NCI-H748 (cell line): ENCODE measurements at regions not wholly inside any gene's neighbourhood (a gene's known extent, or its start where the extent isn't known, plus 50 kb on each side); places are given as distances from the start of the nearest gene placed in this dataset.

Experiments
- DNase-seq: peaks from one replicate; lab custom pipeline; 2025; ENCODE audit not compliant: unreplicated experiment; lab: John Stamatoyannopoulos, UW

DNA sequence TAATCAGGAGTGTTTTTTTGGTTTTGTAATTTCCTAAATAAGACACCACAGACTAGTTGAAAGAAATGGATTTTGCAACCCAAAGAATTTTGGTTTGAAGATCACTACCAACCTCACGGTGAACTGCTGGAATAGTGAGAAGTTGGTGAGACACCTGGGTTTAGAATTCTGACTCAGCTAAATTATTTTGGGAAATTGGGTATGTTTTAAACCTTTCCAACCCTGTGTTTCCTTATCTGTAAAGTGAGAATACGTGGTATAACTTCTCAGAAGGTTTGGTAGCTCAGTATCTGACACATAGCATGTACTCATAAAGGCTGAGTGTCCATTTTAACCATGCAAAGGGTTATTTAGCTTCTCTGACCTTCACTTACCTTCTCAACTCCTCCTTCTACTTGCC is 261.9 kb downstream of the FOXA2 start:
- no peak for DNase-seq

DNA sequence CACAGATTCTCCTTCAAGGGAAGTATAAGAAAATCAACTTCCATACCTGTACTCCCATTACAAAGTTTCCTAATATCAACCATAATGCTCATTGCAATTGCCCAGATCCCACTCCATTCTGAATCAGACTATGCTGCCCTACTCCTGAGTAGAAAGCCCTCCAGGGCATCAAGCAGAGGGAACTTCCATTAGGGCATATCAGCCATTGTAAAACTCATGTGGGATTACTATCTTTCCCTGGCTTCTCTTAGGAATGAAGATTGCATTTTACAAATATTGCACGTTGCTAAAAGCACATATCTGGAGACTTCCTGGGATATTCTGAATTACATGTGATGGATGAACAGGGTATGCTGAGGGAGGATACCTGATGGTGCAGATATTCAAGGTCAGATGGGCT is 263.2 kb downstream of the FOXA2 start:
- DNase-seq = no peak

DNA sequence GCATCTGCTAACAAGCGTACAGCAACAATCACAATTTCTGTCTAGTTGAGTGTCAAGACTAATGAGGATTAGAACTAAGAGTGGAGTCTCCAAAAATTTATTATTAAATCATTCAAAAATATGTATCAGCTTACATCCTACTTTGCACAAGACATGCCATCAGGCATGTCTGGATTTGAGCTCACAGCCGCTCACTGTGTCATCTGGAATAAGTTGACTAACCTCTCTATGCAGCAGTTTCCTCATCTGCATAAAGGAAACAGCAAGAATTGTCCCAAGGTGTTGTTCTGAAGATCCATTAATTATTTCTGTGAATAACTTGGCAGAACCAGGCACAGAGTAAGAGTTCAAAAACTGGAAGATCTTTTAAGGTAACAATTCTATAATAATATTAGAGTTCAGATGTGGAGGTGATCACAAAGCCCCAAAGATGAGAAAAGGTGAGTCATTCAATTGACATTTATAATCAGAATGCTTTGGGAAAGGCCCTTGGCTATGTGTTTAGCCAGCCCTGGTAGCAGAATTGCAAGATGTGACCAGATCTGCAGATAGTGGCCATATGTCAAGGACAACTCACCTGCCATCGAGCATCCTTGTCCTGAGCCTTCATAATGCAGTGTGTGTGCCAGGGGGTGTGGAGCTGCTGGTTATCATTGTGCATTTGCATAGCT is 264.0 kb downstream of the FOXA2 start:
- no peak for DNase-seq

DNA sequence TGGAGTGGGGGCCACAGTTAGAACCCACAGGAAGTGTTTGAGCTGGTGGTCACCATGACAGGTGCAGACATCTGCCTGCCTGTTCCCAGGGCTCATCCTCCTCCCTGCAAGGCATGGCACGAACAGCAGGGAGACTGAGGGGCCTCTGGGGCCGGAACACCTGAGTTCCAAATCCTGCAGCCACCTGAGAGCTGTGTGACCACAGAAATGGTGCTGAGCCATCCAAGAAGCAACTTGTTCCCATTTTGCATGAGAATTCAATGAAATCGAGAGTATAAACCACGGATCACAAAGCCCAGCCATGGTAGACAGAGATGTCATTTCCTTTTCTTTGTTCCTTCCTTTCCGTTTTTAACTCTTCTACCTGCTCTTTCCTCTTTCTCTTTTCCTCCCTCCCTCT is 268.6 kb downstream of the FOXA2 start:
- no peak for DNase-seq

DNA sequence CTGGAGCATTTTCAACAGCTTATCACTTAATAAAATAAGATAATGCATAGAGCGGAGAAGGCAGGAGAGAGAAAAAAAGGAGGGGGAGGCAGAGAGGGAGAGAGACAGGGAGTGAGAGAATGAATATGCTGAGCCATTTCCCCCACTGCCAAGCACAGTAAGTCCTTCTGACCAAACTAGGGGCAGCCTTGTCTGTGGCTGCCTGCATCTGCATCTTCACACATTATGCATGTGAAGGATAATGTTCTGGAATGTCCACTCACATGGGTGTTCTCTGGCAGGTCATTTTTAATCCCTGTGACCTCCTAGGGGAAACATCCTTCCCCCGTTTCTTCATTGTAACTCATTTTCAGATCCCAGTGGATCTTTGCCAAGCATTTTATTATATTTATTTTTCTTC is 269.3 kb downstream of the FOXA2 start:
- DNase-seq = no peak

DNA sequence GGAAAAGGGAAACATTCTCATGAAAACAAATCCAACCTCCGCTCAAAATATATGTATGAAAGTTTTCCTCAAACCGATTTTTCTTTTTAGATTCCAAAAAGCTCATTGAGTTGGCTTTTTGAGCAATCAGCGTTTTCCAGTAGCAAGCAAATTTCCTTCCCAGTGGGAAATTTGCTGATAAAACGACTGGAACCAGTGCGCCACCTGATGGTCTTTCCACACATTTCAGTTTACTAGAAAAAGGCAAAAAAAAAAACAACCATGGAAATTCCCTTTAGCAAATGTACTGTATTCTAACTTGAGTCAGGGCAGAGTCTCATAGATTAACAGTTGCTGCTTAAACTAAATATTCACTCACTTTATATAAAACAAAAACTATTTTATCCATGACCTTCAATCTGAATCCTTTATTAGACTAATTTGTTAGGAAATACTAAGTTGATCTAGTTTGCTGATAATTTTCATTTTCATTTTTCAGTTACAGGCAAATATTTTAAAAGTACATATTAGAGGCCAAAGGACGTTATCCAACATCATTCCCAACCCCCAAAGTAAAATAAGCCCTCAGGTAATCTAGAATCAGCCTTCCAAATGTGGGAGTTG is 271.5 kb downstream of the FOXA2 start:
- peak; percentile 60 for DNase-seq

DNA sequence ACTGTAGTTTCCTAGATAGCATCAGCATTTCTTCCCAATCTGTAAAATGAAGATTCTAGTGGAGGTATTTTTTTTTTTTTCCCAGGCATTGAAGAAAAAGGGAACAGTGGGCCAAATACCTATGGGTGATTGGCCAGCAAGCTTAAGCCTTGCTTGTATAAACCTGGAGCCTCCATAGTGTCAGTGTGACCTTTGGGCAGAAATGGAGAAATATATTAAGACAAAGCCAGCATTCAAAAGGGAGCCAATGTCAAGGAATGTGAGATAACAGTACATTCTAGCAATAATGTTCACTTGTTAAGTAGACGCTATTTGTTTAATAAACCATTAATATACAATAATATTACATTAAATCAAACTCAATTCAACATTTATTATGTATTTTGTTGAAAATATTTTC is 275.4 kb downstream of the FOXA2 start:
- no peak for DNase-seq

DNA sequence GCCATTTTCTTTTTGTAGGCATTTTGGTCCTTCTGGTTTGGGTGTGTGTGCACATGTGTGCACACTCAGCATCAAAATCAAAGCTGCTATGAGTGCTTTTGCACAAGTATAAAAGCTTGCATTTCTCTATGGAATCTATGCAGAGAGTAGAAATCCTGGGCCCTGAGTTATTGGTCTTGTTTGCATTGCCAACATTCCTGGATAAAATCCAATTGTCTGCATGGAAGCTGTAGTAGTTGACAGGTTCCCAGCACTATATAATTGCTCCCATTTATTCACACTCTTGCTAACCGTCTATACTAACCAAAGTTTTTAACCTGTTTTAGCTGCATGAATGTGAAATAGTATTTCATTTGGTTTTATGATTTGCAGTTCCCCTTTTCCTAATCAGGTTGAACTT is 277.0 kb downstream of the FOXA2 start:
- DNase-seq = no peak

DNA sequence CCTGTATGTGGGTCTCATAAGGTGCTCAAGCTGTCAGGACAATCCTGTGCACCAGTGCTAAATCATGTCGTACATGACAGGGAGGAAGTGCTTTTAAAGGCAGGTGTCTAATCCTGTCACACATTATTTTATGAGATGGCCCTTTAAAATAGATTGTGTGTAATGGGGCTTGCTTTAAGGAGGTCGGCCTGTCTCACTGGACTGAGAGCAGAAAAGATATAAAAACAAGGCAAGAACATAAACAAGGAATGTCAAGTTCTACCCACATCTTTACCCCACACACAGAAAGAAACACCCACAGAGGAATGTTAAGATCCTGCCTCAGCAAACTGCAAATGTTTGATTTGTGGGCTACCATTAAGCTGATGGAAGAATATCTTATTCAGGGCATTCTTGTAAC is 279.0 kb downstream of the FOXA2 start:
- no peak for DNase-seq

DNA sequence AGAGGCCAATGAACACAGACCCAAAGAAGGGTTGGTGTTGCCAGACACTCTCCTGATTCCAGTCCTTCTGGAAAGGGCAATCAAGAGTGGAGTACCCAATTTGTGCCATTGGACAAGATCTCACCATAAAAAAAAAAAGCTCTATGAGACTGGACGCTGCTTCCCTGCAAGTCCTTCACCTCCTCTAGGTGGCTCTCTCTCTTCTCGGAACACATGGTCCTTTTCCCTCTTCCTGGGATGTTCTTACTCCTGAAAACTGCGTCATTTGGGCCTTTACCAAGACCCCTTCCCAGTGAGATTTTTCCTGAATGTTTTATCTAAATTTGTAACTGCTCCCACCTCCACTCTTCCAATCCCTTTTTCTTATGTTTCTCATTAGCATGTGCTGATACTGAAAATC is 280.8 kb downstream of the FOXA2 start:
- peak; percentile 35 for DNase-seq

DNA sequence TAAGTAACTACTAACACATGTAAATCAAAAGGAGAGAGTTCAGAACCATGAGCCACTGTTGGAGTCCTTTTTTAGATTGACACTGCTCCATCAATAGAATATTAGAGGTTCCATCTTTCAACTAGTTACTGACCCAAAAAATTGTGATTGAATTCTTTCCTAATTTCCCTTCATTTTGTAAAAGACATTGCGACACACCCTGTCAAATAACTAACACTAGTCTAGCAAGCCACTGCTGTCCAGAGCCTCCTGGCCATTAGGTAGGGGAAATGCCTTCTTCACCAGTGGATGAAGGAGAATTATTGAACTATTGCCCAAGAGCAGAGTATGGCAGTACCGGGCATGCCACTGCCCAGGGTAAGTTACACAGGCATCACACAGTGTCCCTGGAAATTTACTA is 282.3 kb downstream of the FOXA2 start:
- no peak for DNase-seq

DNA sequence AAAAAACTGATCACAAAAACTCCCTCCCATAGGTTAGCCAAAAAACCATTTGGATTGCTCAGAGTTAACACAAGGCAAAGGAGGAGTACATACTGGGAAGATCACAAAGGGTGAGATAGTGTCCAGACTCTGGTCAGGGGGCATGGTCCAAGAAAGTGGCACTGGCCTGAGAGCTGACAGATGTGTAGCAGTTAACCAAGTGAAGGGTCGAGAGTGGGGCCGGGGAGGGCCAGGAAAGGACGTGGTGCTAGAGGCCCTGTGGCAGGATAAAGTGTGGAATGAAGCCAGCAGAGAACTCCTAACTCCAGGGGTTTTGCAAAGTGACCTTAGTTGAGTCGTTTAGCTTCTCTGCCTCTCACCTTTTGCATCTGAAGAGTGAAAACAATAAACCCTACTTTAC is 290.5 kb downstream of the FOXA2 start:
- DNase-seq = no peak

DNA sequence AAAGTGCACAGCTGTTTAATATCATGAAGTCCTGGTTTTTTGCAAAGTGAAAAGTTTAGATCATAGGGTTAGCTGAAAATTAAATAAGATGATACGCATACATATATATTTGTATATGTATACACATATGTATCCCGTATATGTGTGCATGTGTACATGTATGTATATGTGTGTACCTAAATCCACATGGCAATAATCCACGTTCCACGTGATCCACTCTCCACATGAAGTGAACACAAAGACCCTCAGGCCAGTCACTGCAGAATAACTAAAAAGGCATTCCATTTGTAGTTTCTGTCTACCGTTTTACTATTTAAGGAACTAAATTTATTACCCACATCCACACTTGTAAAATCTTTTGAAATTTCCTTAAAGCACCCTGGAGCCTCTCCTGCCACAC is 294.9 kb downstream of the FOXA2 start:
- DNase-seq = no peak

DNA sequence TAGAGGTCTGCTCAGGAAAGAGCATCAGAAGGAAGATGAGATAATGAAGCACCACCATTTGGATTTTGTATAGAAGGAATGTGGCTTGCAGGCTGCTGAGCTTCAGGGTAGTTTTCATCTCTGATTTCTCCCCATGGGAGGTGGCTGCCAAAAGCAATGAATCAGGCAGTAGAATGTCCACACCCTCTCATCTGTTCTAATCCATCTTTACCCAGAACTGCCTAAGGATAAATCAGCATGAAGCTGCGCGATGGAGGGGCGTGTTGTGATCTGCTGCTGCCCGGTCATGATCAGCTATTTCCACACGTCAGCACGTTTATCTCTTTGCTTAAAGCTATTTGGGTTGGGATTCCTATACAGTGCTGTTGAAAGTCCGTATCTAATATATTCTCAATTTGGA is 295.4 kb downstream of the FOXA2 start:
- DNase-seq = no peak

DNA sequence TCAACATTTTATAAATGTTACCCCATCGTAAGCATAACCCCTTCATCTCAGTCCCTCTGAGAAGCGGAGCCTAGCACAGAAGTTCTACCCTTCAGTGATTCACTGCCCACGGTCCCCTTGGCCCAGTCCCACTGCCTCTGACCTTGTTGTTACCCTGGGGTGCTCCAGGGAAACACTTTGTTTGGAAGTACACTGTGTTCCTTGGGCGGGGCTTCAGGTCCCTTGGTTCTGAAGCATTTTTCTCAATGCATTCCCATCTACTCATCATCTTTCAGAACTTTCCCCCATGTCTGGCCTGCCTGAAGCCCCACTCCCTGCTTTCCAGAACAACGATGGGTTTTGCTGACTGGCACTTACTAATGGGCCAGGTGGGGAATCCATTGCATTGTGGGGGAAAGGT is 296.2 kb downstream of the FOXA2 start:
- DNase-seq = no peak

DNA sequence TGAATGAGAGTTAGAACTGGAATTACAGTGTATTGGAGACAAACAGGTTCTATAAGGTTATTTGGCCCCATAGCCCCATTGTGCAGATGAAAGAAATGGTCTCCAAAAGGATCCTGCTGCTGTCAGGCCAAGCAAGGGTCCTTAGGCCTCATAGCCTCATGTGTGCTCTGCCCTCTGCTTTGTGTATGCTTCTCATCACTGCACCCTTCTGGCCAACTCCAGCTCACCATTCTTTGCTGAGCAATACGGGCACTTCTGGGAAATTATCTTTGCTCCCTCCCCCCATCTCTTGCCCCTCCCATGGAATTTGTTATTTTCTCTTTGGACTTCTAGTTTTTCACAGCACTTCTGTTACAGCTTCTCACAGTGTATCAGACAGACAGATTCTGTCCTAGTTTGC is 298.8 kb downstream of the FOXA2 start:
- no peak for DNase-seq

DNA sequence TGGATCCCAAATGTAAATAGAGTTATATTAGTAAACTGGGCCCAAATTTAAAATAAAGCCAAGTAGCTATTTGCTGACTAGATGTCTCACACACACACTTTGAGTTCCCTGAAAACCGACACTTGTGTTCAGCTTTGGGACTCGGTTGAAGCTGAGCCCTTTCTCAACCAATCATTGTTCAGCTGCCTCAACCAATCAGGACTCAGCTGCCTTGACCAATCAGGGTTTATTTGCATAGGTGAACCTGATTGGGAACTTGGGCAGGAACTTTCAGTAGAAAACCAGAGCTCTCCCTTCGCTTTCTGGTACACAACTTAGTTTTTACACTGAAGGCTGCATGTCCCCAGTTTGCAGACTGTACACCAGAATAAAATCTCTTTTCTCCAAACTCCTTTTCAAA is 301.7 kb downstream of the FOXA2 start:
- no peak for DNase-seq

DNA sequence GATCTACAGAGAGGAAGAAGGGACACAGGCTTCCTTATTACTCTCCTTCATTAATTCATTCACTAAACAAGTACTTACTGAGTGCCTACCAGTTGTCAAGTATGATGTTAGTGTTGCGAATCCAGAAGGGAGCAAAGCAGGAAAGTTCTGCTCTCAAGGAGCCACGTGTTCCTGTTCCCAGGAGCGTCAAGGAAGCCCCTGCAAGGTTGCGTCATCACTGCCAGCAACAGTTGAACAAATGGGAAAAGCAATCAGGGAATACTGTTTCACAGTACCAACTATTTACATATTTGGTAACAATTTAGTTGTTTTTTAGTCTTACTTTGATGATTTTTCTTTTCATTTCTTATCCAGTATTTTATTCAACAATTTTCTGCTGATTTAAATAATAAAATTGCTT is 310.0 kb downstream of the FOXA2 start:
- no peak for DNase-seq

DNA sequence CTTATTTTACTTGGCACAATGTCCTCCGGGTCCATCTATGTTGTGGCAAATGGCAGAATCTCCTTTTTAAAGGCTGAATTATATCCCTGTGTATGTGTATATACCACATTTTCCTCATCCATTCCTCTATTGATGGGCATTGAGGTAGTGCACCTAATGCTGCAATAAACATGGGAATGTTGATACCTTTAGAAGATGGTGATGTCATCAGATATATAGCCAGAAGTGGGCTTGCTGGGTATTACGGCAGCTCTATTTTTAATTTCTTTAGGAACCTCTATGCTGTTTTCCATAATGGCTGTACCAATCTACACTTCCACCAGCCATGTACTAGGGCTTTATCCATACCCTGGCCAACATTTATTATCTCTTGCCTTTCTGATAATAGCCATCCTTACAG is 315.7 kb downstream of the FOXA2 start:
- no peak for DNase-seq

DNA sequence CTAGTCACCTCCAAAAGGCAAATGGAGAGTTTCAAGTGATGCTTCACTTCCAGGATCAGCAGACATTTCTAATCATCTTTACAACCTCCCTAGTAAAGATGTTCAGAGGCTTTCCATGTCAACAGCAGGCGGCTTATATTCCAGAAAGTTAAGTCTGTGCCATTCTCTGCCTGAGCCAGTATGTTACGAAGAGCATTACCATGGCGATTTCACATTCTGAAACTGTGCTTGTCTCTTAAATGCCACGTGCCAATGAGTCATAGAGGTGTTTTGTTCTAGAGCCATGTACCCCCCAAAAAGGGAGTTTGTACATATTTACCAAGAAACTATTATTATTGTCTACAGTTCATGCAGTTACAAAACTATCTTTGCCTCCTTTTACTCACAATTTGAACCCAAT is 319.5 kb downstream of the FOXA2 start:
- DNase-seq = no peak

DNA sequence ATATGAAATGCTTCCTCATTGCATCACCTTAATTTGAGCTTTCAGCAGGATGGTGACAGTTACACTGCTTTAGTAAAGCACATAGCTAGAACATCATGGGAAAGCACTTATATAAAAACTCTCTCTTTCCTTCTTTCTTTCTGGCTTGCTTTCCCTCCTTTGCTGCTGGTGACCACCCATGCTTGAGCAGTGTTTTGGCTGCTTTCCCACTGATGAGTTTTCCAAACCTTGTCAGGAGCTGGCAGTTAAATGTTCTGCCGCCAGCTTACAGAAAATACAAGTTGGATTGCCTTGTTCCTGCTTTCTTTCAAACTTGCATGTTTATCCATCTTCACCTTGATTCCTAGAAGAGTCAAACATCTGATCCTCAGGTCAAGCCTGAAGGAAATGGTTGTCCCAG is 323.9 kb downstream of the FOXA2 start:
- DNase-seq = no peak

DNA sequence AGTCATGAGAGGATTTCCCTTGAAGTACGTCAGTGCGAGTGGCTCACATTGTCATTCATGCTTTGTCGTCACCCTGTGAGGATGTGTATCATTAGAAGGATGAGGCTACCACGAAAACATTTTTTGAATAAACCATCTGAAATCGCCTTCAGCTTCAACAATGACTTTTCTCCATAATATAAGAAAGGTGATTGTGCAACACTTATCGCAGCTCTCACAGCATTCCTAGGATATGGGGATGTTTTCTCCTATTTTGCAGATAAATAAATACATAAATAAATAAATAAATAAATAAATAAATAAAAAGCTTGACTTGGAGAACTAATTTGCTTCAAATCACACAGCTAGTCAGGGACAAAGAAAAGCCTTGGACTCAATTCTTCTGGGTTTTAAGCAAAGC is 326.5 kb downstream of the FOXA2 start:
- DNase-seq = no peak

DNA sequence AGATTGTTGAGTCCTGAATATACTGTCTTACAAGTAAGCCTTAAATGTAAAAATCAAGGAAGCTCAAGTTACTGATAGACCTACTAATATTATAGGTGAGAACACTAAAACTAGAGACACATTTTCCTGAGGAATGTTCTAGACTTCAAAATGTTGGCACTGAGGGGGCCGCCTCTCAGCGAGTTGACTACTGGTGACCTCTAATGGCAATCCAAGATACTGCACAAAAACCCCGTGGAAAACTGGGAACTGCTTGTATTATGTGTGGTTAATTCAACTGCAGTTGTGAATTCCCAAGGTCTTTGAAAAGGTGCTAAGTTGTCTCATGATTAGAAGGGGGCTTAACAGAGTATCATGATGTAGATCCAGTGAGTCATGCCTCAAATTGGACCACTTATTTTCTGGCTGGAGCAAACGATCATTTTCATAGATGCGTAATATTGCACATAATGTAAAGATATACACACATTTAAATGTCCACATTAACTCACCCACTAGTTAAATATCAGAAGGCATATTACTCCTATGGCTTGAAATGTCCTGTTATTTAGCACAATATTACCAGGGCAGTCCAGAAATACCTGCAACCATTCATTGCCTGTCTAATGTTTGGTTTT is 336.2 kb downstream of the FOXA2 start:
- DNase-seq = peak; percentile 44
